GM11168 (cell line): ENCODE measurements at regions not wholly inside any gene's neighbourhood (a gene's known extent, or its start where the extent isn't known, plus 50 kb on each side); places are given as distances from the start of the nearest gene placed in this dataset.

Experiments used
- in situ Hi-C: fragments of 300-500 bp; cut with MboI; formaldehyde crosslinking; loops from one replicate; pipeline ENCODE4 v1.12.0; 2022; ENCODE audit warnings: low sequenced_read_pairs; ENCODE audit not compliant: unreplicated experiment

GRCh38 chr5:68426586-68426985, 211.0 kb downstream of the PIK3R1 start:
- in situ Hi-C loops = no loop called here

GRCh38 chr5:68428231-68428811, 212.8 kb downstream of the PIK3R1 start:
- in situ Hi-C loops = no loop called here

GRCh38 chr5:68429510-68429909, 214.0 kb downstream of the PIK3R1 start:
- in situ Hi-C loops = no loop called here

DNA sequence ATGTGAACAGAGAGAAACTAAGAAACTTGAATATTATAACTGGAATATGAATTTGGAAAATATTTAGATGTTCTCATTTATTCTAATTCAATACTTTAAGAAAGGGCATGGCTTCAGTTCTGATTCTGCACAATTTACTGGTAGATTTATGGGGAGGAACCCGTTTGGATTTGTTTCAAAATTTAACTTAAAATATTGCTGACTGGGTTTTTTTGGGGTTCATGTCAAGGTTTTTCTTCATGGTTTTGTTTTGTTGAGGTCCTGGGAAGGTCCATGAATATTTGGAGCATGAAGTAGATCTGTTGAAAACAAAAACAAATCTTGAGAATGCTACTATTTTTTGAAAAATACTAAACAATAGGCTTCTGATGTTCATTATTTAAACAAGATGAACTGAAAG, 214.7 kb downstream of the PIK3R1 start:
- in situ Hi-C loops = no loop called here

GRCh38 chr5:68431186-68431585, 215.6 kb downstream of the PIK3R1 start:
- in situ Hi-C loops = no loop called here

DNA sequence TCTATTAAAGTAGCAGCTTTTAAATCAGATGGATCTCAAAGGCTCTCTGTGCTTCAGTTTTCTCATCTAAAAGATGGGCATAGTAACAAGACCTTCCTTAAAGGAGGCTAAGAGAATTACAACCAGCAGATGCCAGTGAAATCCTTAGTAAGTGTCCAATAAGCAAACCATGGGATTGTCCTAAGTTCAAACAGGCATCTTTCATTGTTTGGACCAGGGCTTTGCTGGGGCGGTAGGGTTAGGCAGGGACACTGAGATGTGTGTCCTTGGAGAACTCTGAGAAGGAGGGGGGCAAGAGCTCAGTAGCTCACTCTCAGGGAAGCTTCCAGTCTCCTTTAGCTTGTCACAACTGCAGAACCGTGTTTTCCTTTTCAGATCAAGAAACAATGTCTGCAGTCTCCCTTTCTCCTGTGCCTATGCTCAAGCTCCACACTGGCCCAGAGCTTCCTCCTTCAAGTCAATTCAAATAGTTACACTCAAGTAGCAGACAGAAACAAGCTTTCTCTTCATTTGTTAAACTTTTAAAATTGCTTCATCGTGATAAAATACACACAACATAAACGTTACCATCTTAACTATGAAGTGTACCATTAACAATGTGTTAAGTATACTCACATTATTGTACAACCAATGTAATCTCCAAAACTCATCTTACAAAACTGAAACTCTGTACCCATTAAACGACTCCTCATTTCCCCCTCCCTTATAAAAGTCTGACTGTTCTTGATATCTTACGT, 216.2 kb downstream of the PIK3R1 start:
- in situ Hi-C loops = no loop called here

DNA sequence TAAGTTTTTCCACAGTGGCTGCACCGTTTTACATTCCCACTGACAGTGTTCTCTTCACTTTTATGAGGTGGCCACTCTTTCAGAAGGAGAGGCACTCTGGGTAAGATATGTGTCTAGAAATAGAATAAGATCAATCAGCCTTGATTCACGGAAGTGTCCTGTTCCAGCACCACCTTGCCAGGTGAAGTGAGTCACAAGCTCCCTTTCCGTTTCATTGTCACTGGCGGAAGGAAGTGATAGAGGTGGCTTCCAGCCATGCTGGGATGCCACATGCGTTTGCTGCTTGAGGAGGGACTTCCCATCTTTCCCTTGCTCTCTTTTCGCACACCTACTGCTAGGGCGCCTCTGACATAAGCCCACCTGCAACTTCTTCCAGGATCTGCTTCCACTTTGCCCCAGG, 217.1 kb downstream of the PIK3R1 start:
- in situ Hi-C loops = no loop called here

DNA sequence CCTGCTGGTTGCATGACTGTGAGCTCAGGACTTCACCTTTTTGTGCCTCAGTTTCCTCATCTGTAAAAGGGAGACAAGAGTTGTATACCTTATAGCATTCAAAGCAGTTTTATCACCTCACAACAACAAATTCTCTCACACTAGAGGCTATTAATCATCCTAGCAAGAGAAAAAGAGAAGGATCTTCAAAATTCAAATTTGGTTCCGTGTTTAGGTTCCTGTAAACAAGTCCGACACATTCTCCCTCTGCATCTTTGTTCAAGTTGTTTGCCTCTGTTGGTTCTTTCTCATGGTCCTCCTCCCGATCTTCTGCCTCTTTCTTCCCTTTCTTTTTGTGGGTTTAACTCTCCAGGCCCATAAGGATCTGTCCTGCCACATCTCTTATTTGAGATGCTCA, 218.0 kb downstream of the PIK3R1 start:
- in situ Hi-C loops = no loop called here

GRCh38 chr5:68433923-68434879, 218.6 kb downstream of the PIK3R1 start:
- in situ Hi-C loops = no loop called here

DNA sequence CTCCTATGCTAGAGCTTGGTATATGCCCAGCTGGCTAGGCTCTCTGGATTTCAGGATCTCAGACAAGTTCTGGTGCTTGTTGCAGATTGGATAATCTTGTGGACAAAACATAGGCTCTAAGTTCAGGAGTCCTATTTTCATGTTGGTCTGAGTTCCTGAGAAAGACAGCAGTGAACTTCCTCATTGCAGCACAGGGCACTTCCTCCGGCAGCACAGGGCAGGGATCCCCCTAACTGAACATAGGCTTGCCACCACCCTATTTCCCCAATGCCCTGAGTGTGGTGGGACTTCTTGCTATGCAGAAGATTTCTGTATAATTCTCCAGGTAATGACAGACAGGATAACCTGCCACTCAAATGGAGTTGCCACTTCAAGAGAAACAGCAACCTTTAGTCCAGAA, 220.1 kb downstream of the PIK3R1 start:
- in situ Hi-C loops = no loop called here

DNA sequence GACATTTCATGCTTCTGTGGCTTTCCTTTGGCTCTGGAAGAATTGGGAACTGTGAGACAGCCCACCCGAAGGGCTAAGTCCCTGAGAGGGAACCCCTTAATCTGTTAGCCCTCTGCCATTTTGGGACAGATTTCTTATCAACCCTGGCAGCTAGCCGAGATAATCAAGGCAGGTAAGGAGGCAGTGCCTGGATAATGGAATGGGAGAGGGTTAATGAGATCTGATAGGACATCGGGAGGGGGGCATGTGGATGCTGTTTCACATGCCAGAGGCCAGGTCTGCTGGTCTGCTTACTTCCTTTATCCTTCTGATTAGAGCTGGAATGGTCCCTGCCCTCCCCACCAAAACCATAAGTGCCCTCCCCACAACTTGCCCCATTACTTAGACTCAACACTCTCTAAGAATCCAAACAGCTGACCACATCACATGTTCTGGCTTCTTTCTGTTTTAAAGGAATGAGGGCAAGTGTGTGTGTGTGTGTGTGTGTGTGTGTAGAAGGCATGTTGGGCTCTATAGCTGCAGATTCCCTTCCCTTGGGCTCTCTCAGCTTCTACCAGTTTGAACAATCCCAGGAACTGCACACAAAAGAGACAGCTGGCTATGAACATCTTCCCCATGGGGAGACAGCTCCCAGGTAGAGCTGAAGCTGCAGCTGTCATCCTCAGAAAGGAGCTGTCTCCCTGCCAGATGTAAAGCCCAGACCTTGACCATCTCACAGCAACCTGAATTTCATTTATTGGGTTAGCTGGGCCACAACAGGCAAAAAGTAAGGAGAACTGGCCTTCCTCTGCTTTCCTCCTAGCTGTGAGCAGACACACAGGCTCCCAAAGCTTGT, 221.3 kb downstream of the PIK3R1 start:
- in situ Hi-C loops = no loop called here

- in situ Hi-C loops = no loop called here
Measured at GRCh38 chr5:68438876-68439275, 223.3 kb downstream of the PIK3R1 start.

DNA sequence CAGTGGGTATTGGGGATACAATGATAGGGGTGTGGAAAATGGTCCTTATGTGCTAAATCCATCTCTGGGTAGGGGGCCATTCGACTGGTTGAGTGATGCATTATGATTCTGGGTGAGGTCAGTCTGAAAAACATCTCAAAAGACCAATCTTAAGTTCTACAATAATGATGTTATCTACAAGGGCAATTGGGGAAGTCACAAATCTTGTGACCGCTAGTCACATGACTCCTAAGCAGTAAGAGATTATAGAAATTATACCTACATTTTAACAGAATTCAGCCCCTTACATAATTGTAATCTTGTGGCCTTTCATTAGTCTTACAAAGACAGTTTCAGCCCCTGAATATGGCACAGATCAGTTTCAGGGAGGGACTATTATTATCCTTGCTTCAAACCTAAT, 224.7 kb downstream of the PIK3R1 start:
- in situ Hi-C loops = no loop called here

GRCh38 chr5:68440651-68441050, 225.1 kb downstream of the PIK3R1 start:
- in situ Hi-C loops = no loop called here

DNA sequence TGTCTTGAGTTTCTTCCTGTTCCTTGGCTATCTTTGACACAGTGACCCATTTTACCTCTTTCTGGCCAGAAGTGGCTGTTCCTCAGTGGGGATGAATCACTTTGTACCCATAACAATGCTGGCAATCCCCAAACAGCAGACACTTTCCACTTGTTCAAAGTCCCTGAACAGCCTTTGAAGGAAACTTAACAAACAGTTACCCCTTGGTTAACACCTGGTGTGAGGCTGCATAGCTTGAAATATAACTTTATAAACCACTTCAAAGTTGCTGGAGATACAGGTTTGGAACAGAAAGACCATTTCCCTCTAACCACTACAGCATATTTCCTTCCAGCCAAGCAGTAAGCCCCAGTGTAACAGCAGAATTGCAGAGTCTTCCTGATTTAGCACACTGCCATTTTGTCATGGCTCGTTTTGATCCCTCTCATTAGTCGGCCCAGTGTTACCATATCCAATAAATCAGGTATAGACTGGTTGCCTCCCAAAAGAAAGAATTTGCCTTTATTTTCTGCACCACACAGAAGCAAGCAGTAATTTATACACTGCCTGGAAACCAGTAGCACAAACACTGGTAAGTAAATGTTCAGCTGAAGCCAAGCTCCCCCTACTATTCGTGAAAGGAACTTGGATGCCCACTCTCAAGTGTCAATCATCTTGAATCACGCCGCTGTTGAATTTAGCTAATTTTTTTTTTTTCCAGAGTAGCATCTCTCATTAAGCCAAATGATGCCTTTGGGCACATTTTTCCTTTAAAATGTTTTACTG, 225.9 kb downstream of the PIK3R1 start:
- in situ Hi-C loops = no loop called here

- in situ Hi-C loops = no loop called here
Measured at GRCh38 chr5:68443091-68443490, 227.5 kb downstream of the PIK3R1 start.

DNA sequence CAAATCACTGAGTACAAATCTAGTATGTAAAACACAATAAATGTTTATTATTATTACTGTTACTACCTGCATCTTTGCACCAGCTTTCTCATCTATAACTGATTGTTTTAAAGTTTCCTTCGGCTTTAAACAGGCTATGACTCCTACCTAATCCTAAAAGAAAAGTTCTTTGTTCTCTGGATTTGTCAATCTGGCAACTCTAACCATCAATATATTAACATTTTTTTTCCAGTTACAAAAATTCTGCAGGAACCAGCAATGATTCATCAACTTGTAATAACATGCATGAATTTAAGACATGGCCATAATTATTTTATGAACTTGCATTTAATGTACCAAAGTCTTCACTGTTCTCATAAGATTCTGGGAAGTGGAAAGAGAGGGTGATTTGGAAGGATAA, 228.5 kb downstream of the PIK3R1 start:
- in situ Hi-C loops = no loop called here

- in situ Hi-C loops = no loop called here
Measured at GRCh38 chr5:68444833-68445232, 229.3 kb downstream of the PIK3R1 start.

DNA sequence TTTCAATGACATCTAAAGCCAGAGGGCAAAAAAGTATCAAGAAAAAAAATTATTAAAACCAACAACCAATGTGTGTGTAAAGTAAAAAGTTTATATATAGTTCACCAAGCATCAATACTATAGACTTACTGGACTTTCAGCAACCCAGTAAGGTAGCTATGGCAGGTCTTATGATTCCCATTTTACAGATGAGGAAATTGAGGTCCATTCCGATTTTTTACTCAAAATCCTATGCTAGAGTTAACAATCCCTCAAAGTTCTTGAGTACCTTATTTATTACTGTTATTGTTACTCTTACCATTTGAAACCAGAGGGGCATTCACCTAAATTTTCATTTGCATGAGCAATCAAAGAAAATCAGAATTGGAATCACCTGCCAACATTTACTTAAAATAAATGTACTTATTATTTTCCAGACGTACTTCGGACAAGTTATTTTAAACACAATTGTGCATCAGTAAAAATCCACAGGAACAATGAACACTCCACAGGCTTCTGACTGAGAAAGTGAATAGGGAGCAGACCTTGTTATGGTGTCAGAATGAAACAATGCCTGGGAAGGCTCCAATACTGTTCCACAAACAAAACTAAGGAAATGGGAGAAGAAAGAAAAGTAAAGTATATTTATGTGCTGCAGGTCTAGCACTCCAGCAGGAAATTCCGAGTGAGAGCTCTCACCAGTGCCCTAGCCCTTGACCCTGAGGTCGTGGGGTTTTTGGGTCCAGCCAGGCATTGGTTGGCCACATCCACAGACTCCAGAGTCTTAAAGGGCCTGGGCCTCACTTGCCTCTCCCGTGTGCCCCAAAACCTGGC, 229.9 kb downstream of the PIK3R1 start:
- in situ Hi-C loops = no loop called here
